GM21723 (cell line): ENCODE measurements at regions not wholly inside any gene's neighbourhood (a gene's known extent, or its start where the extent isn't known, plus 50 kb on each side); places are given as distances from the start of the nearest gene placed in this dataset.
"Not testable (repeated sequence)": the region's sequence is repeated elsewhere in the genome, so short reads cannot be mapped to it uniquely, and the experiment has no call there.

ENCODE experiments used
- ATAC-seq: cut with Tn5 transposase; IDR thresholded peaks from one replicate; pipeline ENCODE4 v1.9.1; 2021; ENCODE audit warnings: mild to moderate bottlenecking, moderate library complexity; ENCODE audit not compliant: unreplicated experiment

DNA sequence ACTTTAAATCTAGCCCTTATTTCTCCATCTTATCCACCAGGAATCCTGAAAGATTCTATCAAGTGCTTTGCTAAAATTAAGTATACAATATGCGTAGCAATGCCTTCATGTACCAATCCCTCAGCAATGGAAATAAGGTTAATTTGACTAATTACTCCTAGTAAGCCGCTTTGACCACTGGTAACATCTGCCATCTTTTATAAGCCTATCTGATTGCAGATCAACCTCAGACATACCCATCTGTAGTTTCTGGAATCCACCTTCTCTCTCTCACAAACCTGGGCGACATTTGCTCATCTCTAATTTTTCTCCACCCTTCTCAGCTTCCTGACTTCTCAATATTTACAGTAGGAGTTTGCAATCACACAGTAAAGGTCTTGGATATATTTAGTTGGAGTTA lies 138.8 kb upstream of the CRHR1 start:
- ATAC-seq = no peak

DNA sequence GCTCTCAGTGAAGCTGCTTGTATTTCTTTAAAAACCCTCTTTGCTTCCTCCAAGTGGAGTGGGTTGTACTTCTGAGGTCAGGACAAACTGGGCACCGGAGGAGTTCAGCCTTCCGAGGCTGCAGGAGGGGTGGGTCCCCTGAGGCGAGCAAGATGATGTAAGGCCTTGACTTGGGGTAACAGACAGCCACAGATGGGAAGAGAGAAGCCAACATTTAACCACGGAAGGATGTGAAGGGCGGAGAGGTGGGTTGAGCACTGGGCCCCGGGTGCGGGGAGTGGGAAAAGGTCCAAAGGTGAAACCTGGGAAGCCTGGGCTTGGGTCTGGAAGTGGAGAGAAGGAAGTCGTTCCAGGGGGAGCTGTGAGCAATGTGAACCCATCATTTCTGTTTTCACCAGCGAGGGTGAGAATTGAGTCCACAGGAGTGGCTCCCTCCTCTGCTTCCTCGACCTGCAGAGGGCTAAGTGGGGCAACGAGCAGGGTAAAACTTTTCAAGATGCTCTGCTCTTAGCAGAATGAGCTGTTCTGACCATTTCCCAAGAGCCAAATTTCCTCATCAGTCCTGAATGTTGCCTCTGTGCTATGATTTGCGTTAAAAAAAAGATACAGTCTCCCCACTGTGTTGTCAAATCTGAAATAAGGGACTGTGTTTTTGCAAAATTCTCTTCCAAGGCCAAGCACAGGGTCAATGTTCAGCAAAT lies 137.7 kb upstream of the CRHR1 start:
- ATAC-seq = no peak

DNA sequence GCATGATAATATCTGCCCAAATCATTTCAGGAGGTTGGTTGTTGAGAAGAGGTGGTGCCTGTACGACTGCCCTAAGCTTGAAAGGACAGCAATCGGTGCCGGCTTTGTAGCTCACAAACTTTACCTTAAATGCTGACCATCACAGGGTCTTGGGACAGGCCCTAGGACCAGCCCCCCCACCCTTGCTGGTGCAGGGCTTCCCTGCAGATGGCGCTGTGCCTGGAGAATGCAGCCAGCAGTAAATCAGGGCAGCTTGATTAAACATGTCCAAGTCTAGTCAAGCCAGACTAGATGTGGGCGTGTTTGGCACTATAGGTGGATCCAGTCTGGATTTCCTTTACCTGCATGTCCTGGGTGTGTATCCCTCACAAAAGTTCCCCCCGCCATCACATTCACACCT lies 135.5 kb upstream of the CRHR1 start:
- ATAC-seq = no peak

DNA sequence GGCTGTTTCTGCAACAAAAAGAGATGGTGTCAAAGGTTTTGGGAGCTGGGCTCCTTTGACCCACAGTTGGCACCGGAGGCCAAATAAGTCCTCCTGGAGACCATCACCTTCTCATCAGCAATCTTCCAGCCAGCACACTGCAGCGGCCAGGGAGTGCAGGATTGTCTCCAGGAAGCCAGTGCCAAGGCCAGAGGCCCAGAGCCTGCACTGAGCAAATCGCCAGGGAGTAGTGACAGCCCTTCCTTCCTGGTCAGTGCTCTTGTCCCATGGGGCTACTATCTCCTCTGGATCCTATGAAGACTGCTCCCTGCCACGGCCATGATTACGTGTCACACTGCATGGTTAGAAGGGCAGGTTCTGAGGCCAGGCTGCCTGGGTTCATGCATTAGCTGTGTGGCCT lies 134.3 kb upstream of the CRHR1 start:
- no peak for ATAC-seq

DNA sequence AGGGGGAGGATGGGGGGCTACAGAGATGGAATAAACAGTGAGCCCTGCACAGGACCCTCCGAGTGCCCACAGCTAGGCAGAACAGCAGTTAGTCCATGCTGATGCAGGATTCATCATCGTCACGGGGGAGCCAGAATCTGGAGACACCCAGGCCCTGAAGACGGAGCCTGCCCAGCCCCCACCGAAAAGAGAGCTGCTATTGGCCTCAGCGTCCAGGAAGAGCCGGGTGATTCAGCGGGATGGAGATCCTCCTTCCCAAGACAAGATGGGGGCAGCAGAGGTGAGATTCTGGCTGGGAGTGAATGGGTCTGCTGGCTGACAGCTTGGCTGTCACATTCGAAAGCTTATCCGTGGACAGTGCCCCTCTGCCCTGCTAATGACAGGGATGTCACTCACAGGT lies 133.6 kb upstream of the CRHR1 start:
- ATAC-seq = no peak

DNA sequence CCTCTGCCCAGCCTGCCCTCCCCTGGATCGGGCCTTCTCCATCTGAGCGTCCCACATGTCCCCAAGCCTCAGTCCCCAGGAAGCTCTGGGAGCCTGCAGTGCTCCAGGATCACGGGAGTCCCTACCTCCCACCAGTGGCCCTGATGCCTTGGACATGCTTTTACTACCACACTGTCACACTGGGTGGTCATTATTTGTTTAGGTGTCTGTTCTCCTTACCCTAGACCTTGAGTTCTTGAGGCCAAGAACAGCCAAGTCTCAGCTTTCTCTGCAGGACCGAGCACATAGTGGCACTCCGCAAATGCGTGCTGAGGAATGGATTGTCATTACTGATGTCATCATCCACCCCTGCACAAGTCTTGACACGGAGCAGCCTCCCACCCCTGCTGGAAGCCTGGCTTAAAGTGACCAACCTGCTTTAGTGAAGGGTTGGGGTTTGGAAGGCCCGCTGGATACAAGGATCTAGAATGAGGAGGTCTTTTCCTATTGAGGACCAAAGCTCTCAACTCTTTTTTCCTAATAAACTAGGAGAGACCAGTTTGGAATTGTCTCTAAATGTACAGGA lies 132.9 kb upstream of the CRHR1 start:
- no peak for ATAC-seq

DNA sequence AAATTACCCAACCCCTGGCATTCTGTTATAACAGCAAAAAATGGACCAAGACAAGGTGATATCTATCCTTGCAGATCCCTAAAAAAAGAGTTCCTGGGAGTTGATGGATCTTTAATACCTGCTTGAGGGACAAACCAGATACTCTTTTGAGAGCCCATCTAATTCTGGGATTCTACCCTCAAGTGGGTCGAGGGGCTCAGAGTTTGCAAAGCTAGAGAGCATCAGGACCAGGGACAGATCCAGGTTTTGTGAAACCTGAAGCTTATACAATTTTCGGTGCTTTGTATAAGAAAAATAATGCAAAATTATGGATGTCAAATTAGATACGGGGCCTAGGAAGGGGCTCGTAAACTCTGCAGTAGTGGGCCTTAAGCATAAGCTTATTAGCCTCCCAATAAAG lies 130.5 kb upstream of the CRHR1 start:
- ATAC-seq = no peak

DNA sequence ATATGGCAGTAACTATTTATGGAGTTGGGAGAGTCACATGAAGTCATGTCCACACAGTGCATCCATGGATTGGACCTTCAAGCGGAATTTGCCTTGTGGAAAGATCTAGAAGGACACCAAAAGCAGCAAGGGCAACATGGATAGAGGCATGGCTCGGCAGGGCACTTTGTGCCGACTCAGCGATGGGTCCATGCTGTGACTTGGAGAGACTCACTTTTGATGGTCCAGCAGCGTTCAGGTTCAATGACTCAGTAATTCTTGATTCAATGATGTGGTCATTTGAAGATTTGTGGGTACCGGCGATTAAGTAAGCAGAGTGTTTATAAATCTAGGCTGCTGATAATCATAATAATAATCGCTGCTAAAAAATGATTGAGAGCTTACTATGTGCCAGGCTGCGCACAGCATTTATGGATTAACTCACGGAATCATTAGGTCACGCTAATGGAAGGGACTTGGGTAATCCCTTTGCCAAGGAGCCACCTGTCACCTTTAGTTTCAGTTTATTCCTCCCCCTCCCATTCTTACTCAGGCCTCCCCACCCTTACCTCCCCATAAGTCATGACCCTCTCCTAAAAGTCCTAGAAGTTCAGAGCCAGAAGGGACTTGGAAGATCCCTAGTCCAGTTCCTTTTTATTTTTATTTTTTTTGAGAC lies 127.5 kb upstream of the CRHR1 start:
- ATAC-seq = no peak

DNA sequence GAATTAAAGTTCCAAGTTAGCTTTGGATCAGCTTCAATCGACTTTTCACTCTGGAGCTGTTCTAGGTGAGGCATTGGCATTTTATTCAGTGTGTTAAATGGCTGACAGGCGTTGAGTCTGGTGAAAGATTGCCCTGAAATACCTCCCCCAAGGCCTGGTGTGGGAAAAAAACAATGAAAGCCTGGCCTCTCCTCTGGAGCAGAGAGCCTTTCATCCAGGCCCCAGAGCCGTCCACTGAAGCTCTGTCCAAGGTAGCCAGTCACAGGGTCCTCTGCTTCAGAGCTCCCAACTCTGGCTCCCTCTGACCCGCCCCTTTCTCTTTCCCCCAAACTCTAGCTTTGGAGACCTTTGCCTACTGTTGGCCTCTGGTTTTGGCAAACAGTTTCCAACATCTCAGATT lies 123.6 kb upstream of the CRHR1 start:
- ATAC-seq = no peak

DNA sequence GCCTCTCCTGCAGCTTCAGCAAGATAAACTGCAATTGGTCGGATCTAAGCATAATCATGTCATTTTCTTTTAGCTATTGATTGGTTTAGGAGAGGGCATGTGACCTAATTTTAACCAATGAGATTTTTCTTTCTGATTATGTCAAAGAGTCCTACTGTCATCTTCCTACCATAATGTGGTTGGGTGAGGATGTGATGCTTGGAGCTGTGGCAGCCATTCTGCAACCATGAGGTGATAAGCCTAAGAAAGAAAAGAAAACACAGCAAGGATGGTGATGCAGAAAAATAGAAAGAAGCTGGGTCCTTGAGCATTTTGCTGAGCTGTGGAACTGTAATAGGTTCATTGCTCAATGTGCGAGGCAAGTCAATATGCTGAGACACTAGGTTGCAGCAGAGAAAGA lies 121.7 kb upstream of the CRHR1 start:
- no peak for ATAC-seq

DNA sequence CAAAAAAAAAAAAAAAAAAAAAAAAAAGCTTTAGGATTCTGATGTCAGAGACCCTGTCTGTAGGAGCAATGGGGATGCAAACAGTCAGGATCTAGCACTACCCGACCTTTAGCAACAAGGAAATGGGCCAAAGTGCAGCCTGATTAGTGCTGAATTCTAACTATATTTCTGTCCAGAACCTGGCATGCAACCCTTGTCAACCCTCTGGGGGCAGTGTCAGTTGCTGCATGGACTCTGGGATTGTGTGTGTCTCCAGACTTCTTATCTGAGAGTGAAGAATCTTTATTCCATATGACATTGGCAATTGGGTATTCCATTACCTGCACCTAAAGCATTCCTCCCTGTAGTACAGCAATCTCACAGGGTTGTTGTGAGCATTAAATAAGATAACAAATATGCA lies 120.3 kb upstream of the CRHR1 start:
- ATAC-seq = no peak

DNA sequence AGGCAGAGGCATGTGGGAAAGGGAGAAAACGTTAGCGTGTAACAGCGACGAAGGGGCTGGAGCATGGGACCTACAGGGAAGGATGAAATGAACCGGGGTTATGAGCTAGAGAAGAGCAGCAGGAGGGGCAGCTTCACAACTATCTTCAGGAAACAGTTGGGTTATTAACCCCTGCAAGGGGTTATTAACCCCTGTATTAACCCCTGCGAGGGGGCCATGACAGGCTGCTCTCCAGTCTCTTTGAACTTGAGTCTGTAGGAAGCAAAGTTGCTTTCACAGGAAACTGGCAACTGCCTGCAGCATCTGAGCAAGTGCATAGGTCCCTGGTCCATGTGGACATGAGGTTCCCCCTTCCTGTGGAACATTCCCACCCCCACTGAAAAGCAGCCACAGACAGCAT lies 119.2 kb upstream of the CRHR1 start:
- ATAC-seq = no peak

DNA sequence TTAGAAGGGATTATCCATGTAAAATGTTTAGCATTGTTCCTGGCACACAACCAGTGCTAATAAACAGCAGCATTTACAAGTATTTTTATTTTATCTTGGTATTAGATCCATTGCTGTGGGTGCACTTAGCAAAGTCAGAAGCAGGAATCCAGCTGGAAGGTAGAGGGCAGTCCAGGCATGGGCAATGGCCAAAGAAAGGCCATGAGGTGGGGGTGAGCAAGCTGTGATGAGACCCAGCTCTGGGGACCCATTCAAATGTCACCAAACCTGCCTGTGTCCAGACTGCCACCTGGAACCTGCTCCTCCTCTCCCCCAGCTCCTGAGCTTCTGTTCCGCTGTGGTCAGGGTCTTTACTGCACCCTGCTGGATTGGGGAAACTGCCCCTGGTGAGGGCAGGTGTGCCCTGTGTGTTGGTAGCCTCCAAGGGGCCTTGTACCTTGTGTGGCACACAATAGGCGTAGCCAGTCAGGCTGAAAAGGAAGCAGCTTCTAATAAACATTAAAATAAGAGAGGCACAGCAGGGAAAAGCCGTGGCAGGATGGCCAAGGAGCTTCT lies 118.0 kb upstream of the CRHR1 start:
- ATAC-seq = no peak

DNA sequence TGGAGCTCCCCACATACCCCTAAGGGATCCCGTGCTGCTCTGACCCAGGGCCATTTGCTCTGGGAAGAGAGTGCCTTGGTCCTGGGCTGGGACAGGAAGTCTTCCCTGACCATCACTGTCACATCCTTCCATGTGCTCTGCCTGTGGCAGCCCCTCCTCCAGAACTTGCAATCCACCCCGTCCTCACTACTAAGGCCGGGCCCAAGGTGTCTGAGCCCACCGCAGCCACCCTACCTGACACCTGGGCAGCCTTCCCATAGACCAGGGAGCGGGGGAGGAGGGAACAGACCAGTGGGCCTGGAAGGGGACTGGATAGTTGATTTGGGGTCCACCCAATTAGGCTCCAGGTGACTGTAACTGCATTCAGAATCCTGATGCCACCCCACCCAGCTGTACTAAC lies 117.5 kb upstream of the CRHR1 start:
- ATAC-seq = no peak

DNA sequence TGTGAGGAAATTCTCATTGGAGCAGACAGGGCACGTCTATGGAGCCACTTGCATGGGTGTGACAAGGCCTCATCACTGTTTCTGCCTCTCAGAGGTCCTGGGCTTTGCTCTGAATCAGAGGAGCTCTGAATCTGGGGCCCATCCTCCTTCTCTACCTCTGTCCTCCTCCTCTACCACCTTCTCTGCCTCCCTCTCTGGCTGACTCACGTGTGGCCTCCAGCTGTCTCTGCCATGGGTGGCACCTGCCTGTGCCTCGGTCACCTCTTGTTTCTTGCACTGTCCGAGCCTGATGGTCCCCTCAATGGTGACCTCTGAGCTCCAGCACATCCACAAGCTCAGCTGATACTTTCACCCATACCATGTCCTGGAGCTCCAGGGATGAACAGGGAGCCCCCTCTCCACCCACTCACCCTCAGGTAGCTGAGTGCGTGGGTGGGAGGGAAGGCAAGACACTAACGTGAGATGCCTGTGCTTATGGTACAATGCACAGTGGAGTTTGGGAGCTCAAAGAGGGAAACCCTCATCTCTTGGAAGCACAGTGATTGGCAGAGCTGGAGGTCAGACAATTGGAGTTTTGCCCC lies 116.4 kb upstream of the CRHR1 start:
- no peak for ATAC-seq

DNA sequence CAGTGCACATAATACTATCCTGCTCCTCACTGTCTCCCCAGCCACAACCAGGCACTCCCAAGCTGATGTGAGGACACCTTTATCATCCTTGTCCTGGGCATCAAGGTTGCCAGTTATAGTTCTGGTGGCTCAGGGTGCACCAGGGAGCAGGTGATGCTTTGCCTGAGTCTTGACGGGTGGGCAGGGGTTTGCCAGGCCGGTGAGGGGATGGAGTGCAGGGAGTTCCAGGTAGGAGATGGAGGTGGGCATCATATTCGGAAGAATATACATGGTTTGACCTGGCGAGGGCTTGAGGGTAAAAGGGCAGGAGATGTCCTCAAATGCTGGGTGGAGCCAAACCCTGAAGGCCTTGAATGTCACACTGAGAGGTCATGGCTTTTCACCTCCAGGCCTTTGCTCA lies 115.8 kb upstream of the CRHR1 start:
- ATAC-seq = no peak

DNA sequence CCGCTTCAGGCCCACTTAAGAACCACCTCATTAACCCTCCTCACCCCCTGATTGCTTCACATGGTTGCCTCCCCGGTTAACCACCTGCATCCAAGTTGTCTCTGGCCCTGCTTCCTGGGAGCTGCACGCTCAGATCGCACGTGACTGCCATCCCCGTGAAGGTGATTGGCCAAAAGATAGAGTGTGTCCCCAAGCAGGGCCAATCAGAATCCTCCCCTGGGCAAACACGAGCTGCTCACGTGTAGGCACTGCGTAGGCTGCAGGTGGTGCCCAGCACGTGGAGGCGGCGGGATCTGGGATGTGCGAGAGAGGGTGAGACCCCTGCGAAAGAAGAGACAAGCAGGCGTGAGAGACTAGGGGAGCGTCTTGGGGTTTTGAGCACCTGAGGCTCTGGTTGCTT lies 111.8 kb upstream of the CRHR1 start:
- ATAC-seq = no peak

DNA sequence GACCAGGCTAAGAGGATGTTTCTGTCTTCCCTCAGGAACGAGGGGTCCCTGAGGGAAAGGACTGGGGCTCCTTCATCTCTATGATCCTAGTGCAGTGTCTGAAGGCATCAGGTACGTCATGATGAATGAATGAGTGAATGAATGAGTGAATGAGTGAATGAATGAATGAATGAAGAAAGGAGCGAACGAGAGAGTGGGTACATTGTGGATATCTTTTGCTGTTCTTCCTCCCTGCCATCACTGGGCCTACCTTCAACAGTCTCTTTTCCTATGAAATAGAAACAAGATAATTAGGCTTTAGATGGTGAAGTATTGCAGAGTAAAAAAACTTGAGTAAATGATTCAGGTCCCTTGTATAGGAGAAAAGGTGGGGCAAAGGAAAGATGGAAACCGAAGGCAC lies 111.3 kb upstream of the CRHR1 start:
- no peak for ATAC-seq

DNA sequence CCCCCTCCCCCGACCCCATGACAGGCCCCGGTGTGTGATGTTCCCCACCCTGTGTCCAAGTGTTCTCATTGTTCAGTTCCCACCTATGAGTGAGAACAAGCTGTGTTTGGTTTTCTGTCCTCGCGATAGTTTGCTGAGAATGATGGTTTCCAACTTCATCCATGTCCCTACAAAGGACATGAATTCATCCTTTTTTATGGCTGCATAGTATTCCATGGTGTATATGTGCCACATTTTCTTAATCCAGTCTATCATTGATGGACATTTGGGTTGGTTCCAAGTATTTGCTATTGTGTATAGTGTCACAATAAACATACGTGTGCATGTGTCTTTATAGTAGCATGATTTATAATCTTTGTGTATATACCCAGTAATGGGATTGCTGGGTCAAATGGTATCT lies 110.4 kb upstream of the CRHR1 start:
- not testable (repeated sequence) for ATAC-seq

DNA sequence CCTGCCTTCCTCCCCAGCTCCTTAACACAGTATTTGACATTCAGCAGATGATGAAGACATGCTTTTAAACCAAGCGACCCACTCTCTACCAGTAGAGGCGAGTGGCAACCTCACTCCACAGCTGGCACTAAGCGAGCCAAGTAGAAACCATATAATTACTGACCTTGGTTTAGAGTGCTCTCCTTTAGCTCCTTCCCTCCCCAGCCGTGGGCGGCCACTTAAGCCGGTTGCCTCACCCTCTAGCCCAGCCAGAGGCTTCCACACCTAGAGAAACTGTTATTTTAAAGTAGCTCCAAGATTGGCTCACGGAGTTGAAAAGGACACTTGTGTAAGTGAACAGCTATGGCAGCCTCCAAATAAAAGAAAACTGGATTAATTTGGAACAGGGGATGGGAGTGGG lies 109.1 kb upstream of the CRHR1 start:
- ATAC-seq = no peak

DNA sequence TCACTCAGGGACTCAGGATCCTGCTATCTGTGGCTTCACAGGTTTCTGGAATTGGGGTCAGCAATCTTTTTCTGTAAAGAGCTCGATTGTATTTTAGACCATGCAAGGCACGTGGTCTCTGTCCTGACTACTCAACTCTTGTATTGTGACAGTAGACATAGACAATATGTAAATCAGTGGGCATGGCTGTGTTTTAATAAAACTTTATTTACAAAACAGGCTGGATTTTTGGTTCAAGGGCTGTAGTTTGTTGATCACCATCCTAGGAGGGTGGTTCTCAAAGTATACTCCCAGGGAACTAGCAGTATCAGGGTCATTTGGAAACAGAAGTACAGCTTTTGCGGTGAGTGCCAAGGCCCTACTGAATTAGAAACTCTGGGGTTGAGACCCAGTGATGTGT lies 108.2 kb upstream of the CRHR1 start:
- ATAC-seq = no peak

DNA sequence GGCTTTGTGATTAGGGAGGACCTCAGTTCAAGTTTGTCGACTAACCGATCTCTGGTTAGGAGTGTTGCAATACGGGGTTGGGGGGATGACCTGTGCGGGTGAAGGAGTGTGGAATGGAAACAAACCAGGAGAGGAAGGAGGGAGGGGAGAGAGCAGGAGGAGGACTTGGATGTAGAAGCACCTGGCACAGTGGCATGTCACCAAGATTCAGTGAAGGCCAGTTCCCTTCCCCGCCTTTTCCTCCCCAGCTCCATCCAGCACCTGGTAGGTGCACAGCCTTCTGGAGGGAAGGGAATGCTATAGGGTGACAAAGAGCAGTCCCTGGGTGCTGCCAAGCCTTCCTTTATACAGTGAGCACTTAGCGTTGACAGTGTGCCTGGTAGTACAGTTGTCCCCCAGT lies 107.4 kb upstream of the CRHR1 start:
- ATAC-seq = no peak
